LNCAP (cell line): ENCODE measurements at regions not wholly inside any gene's neighbourhood (a gene's known extent, or its start where the extent isn't known, plus 50 kb on each side); places are given as distances from the start of the nearest gene placed in this dataset.

Source experiments
- CTCF ChIP-seq: fragments of 450-650 bp; IDR thresholded peaks from 2 replicates; pipeline ENCODE4 v1.5.1; 2017; ENCODE audit warnings: mild to moderate bottlenecking

DNA sequence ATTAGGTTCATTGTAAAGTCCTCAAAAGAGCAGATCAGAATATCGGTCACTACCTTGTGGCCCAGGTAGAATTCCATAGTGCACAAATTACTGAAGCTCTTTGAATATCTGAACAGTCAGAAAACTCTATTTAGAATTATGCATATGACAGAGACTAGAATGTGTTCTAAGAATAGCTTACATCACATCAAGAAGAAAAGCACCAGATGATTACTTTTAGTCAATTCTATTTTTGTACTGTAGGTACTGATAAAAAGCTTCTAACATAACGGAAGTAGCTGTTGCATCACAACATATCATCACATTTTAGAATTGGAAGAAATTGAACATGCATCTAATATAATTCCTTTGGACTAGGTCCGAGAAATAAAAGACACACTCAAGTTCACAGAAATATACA is 946.6 kb upstream of the ARRDC3 start:
- no peak for TF ChIP-seq CTCF

GRCh38 chr5:92328584-92329259 is 945.6 kb upstream of the ARRDC3 start:
- TF ChIP-seq CTCF = no peak

GRCh38 chr5:92320446-92320845 is 937.3 kb upstream of the ARRDC3 start:
- no peak for TF ChIP-seq CTCF

- no peak for TF ChIP-seq CTCF
Observed at GRCh38 chr5:92313385-92313784, 930.3 kb upstream of the ARRDC3 start.

- peak; percentile 64 for TF ChIP-seq CTCF
Observed at GRCh38 chr5:92309336-92309991, 926.3 kb upstream of the ARRDC3 start.

DNA sequence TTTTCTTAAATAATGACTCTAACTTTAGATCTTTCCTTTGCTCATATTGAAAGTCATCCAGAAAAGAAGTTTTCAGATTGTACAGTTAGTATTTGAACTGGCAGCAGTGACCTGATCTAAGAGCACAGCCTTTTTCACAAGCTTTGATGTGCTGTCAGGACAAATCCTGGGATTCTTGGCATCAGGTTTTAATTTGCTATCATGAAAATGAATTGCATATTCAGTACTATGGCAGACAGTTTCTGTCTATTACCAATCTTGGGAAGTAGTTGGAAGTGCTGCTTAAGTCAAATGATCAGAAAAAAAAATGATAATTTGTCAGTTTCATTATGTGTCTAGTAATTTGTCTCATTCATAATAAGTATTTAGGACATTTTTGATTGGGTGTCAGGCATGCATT is 925.6 kb upstream of the ARRDC3 start:
- TF ChIP-seq CTCF = no peak

- no peak for TF ChIP-seq CTCF
Observed at GRCh38 chr5:92283521-92283920, 900.4 kb upstream of the ARRDC3 start.
